ENCODE measurements at regions not wholly inside any gene's neighbourhood (a gene's known extent, or its start where the extent isn't known, plus 50 kb on each side); places are given as distances from the start of the nearest gene placed in this dataset.

DNA sequence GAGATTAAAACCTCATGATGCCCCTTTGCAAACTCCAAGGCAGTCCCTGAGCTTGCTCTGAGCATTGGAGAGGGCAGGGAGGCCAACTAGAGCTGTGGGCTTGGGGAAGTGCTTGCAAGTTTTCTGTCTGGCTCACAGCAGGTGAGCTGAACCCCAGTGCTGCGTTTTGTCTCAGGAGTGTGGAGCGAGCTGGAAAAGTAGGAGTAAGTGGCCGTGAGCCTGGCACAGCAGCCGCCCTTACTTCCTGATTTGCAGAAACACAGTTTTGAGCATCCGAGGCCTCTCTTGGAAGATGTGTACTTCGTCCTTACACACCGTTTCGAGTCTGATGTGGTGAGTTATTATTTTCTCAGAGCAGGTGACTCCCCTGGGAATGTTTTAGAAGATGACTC lies 221.2 kb upstream of the C1orf174 start:
- TF ChIP-seq, protein P1, sequence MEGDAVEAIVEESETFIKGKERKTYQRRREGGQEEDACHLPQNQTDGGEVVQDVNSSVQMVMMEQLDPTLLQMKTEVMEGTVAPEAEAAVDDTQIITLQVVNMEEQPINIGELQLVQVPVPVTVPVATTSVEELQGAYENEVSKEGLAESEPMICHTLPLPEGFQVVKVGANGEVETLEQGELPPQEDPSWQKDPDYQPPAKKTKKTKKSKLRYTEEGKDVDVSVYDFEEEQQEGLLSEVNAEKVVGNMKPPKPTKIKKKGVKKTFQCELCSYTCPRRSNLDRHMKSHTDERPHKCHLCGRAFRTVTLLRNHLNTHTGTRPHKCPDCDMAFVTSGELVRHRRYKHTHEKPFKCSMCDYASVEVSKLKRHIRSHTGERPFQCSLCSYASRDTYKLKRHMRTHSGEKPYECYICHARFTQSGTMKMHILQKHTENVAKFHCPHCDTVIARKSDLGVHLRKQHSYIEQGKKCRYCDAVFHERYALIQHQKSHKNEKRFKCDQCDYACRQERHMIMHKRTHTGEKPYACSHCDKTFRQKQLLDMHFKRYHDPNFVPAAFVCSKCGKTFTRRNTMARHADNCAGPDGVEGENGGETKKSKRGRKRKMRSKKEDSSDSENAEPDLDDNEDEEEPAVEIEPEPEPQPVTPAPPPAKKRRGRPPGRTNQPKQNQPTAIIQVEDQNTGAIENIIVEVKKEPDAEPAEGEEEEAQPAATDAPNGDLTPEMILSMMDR (IDR thresholded peaks at IDR 0.05; ENCODE audit: insufficient read depth, low read depth, low read length, missing control alignments): no peak
- no peak overlapping the region for H3K4me3 ChIP-seq (ENCODE audit: low read length)

DNA sequence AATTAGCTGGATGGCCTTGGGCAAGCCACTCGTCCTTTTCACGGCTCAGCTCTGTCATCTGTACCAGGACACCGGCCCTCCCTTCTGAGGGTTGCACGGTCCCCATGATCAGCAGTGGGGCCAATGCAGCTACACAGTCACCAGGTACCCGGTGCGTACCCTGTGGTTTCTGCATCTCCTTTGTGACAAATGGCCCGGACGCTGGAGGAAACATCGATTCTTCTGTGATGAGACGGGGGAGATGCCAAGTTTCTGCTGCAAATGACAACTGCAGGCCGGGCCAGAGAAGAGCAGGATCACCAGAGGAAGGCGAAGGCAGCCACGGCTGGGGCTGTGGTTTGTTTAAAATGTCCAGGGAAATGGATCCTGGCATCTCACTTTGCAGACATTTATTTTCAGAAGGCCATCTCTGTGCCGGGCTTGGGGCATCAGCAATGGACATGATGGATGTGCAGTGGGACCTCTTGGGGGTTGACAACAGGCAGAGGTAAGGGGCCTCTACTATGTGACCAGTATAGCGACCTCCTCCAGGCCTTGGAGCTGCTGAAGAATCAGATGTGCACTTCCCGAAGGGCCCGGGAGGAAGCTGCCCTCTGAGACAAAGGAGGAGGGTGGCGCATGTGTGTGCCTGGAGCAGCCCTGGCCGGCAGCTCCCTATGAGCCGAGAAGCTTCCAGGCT lies 221.9 kb upstream of the C1orf174 start:
- no peak for DNase-seq (ENCODE audit: low read depth)

More for the DNA sequence above, 221.2 kb upstream of the C1orf174 start:
- no peak for DNase-seq (ENCODE audit: low read depth)

DNA sequence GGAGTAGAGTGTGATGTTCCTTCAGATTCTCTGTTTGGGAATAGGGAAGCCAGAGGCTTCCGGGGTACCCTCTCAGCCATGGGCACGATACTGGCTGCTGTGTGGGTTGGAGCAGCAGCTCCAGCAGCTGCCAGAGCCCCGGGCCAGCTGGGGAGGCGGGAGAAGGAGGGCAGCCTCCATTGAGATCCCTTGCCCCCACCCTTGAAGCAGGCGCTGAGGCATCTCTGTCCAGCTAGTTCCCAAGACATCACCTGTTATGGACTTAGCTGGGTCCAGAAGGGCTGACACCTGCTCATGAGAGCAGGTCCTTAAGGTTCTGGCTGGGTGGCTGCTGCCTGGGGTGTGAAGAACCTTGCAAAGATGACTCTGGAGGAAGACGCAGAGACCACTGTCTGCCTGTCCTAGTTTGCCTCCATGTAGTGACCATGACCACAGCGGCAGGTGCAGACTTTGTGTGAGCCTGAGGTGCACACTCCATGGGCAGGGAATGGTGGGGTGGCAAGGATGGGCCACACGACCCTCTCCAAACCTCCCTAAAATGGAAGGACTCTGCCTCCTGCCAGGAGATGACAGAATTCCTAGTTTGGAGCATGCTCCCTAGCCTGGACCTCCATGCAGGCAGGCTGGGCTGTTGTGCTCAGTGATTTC lies 222.6 kb upstream of the C1orf174 start:
- DNase-seq (ENCODE audit: low read depth): no peak
- TF ChIP-seq, protein P1 (IDR thresholded peaks at IDR 0.05; ENCODE audit: insufficient read depth, low read depth, low read length, missing control alignments): no peak
- H3K4me3 ChIP-seq (ENCODE audit: low read length): no peak overlapping the region

More for the DNA sequence above, 221.9 kb upstream of the C1orf174 start:
- no peak overlapping the region for H3K4me3 ChIP-seq (ENCODE audit: low read length)
- TF ChIP-seq, protein P1 (IDR thresholded peaks at IDR 0.05; ENCODE audit: insufficient read depth, low read depth, low read length, missing control alignments): no peak

DNA sequence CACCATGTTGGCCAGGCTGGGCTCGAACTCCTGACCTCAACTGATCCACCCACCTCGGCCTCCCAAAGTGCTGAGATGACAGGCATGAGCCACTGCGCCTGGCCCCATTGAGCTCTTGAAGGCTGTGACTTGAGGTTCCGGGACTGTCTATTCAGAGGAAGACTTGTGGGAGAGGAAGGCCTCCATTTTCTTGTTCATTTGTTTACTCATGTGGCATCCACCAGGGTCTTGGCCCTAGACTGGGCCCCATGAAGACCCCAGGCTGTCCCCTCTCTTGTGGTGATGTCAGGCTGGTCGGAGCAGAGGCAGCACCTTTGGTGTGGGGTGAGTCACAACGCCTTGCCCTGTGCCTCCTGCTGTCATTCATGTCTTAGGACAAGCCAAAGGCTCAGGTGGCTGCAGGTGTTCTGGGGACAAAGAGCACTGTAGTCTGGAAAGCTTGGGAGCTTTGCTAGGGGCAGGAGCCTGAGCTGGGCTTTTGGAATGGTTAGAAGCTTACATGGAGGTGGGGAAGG lies 224.6 kb upstream of the C1orf174 start:
- TF ChIP-seq, protein P1 (IDR thresholded peaks at IDR 0.05; ENCODE audit: insufficient read depth, low read depth, low read length, missing control alignments): no peak
- DNase-seq (ENCODE audit: low read depth): no peak
- H3K4me3 ChIP-seq (ENCODE audit: low read length): no peak overlapping the region

DNA sequence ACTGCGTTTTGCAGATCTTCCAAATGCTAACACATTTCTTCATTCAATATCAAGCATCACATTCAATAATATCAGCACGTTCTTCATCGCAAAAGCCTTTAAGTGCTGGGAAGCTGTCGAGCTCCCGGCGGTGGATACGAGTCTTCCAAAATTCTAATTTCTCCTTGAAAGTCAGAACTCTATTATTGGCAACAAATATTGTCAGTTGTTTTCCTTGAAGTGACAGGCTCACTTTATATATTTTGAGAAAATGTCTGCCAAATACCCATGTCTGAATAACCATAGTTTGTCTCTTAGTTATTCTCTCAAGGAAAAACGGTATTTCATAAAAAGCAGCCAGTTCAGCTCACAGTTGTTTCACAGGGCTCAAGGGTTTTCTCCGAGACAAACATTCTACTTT lies 226.2 kb upstream of the C1orf174 start:
- no peak for DNase-seq (ENCODE audit: low read depth)
- TF ChIP-seq, protein P1 (IDR thresholded peaks at IDR 0.05; ENCODE audit: insufficient read depth, low read depth, low read length, missing control alignments): no peak
- H3K4me3 ChIP-seq (ENCODE audit: low read length): no peak overlapping the region

DNA sequence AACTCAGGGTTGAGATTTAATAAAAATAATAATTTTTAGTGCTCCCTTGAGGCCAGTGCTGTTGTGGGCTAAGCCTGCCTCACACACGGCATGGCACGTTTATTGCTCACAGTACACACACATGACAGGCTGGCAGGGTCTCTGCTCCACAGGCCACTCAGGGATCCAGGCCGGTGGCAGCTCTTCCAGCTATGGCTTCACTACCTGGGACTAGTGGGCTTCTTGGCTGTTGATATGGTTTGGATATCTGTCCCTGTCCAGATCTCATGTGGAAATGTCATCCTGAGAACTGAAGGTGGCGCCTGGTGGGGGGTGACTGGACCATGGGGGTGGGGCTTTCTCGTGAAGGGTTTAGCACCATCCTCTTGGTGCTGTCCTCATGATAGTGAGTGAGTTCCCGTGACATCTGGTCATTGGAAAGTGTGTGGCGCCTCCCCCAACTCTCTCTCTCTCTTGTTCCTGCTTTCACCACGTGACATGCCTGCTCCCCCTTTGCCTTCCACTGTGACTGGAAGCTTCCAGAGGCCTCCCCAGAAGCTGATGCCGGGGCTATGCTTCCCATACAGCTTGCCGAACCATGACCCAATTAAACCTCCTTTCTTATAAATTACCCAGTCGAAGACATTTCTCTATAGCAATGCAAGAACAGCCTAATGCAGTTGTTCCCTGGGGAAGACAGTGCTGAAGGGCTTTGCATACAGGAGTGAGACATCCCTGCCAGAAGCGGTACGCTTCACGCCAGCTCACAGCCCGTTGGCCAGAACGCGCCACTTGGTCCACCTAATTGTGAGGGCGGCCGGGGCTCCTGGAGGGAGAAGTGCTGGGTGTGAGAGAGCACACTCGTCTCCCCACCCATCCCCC lies 226.9 kb upstream of the C1orf174 start:
- TF ChIP-seq, protein P1 (IDR thresholded peaks at IDR 0.05; ENCODE audit: insufficient read depth, low read depth, low read length, missing control alignments): no peak
- DNase-seq (ENCODE audit: low read depth): no peak
- no peak overlapping the region for H3K4me3 ChIP-seq (ENCODE audit: low read length)

Data from epithelial cell of esophagus (primary cell).